ENCODE measurements at regions not wholly inside any gene's neighbourhood (a gene's known extent, or its start where the extent isn't known, plus 50 kb on each side); places are given as distances from the start of the nearest gene placed in this dataset.

- no peak for TF ChIP-seq ZNF713 (CRISPR knock-in tag; IDR thresholded peaks at IDR 0.05)
- no peak for TF ChIP-seq MLLT10 (CRISPR knock-in tag; IDR thresholded peaks at IDR 0.05)
- TF ChIP-seq ZNF577 (CRISPR knock-in tag; IDR thresholded peaks at IDR 0.05; ENCODE audit: borderline replicate concordance, low read depth): no peak
- no peak for TF ChIP-seq ZHX2 (IDR thresholded peaks at IDR 0.05; ENCODE audit: low read depth)
- TF ChIP-seq ZHX2 (CRISPR knock-in tag; IDR thresholded peaks at IDR 0.05; ENCODE audit: borderline replicate concordance): no peak
- TF ChIP-seq ZNF441 (CRISPR knock-in tag; IDR thresholded peaks at IDR 0.05; ENCODE audit: borderline replicate concordance): no peak; the same call in 1 of the 2 replicates
- no peak for TF ChIP-seq BATF2 (CRISPR knock-in tag; IDR thresholded peaks at IDR 0.05)
- no peak for TF ChIP-seq ZBTB44 (CRISPR knock-in tag; IDR thresholded peaks at IDR 0.05)
- no peak for TF ChIP-seq NFIB (CRISPR knock-in tag; IDR thresholded peaks at IDR 0.05; ENCODE audit: borderline replicate concordance)
- TF ChIP-seq ATF7-NPFF (CRISPR knock-in tag; IDR thresholded peaks at IDR 0.05; ENCODE audit: low read depth): no peak
- TF ChIP-seq ZNF704 (CRISPR knock-in tag; IDR thresholded peaks at IDR 0.05; ENCODE audit: borderline replicate concordance): no peak
- no peak for TF ChIP-seq CEBPZ (IDR thresholded peaks at IDR 0.05; ENCODE audit: low read length)
- TF ChIP-seq NFE2L2 (IDR thresholded peaks at IDR 0.05; ENCODE audit: low read length): no peak
- TF ChIP-seq PHF20 (CRISPR knock-in tag; IDR thresholded peaks at IDR 0.05): no peak
- TF ChIP-seq SRSF1 (optimal IDR thresholded peaks at IDR 0.05; ENCODE audit: low read depth, low read length): no peak
- no peak for TF ChIP-seq NR3C1 (CRISPR knock-in tag; IDR thresholded peaks at IDR 0.05)
- no peak for TF ChIP-seq KLF13 (CRISPR knock-in tag; IDR thresholded peaks at IDR 0.05)
Measured at GRCh38 chr9:734831-735511, 106.5 kb upstream of the DMRT1 start (continued).

All from HepG2 (cell line).